ENCODE measurements at regions not wholly inside any gene's neighbourhood (a gene's known extent, or its start where the extent isn't known, plus 50 kb on each side); places are given as distances from the start of the nearest gene placed in this dataset.

GRCh38 chr13:78160793-78161192, 242.2 kb upstream of the EDNRB start:
- Histone ChIP-seq H3K9me3 (ENCODE audit: low read length) (no peaks in the 10 kb centered on the region), H3K4me2 (ENCODE audit: low read length) (no peak overlapping the region), H4K20me1 (ENCODE audit: insufficient read depth) (no peaks in the 10 kb centered on the region), H3K27ac (ENCODE audit: low read length) (no peak overlapping the region), H3K36me3 (ENCODE audit: insufficient read depth, low read length) (no peaks in the 10 kb centered on the region), H3K79me2 (replicated peaks; ENCODE audit: insufficient read depth, low read length) (no peaks in the 10 kb centered on the region), H3K9me2 (ENCODE audit: insufficient read depth, low read length) (no peaks in the 10 kb centered on the region), H3F3A (ENCODE audit: insufficient read depth, low read length, poor library complexity, severe bottlenecking) (no peaks in the 10 kb centered on the region), H3K9ac (ENCODE audit: low read length) (no peak overlapping the region), H2AFZ (ENCODE audit: low read depth, low read length) (no peak overlapping the region), H3K27me3 (ENCODE audit: insufficient read depth, low read depth, low read length) (no peaks in the 10 kb centered on the region), H3K4me3 (ENCODE audit: low read length) (no peak overlapping the region)
- TF ChIP-seq SMC3 (conservative IDR thresholded peaks at IDR 0.05; ENCODE audit: poor library complexity), result no peak
- no peak for TF ChIP-seq TAF1 (IDR thresholded peaks at IDR 0.05; ENCODE audit: low read depth)
- TF ChIP-seq EP300 (conservative IDR thresholded peaks at IDR 0.05; ENCODE audit: poor library complexity, severe bottlenecking), result no peak
- no peak for TF ChIP-seq RAD21 (conservative IDR thresholded peaks at IDR 0.05)
- TF ChIP-seq, protein P1, sequence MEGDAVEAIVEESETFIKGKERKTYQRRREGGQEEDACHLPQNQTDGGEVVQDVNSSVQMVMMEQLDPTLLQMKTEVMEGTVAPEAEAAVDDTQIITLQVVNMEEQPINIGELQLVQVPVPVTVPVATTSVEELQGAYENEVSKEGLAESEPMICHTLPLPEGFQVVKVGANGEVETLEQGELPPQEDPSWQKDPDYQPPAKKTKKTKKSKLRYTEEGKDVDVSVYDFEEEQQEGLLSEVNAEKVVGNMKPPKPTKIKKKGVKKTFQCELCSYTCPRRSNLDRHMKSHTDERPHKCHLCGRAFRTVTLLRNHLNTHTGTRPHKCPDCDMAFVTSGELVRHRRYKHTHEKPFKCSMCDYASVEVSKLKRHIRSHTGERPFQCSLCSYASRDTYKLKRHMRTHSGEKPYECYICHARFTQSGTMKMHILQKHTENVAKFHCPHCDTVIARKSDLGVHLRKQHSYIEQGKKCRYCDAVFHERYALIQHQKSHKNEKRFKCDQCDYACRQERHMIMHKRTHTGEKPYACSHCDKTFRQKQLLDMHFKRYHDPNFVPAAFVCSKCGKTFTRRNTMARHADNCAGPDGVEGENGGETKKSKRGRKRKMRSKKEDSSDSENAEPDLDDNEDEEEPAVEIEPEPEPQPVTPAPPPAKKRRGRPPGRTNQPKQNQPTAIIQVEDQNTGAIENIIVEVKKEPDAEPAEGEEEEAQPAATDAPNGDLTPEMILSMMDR (IDR thresholded peaks at IDR 0.05; ENCODE audit: poor library complexity, severe bottlenecking), result no peak
- TF ChIP-seq MXI1 (conservative IDR thresholded peaks at IDR 0.05; ENCODE audit: poor library complexity, severe bottlenecking), result no peak
- TF ChIP-seq REST (IDR thresholded peaks at IDR 0.05; ENCODE audit: borderline replicate concordance), result no peak
- TF ChIP-seq POLR2AphosphoS5 (IDR thresholded peaks at IDR 0.05), result no peak
- TF ChIP-seq EZH2 (IDR thresholded peaks at IDR 0.05; ENCODE audit: borderline replicate concordance, insufficient read depth, low read length, poor library complexity, severe bottlenecking), result no peak

- Histone ChIP-seq H3K27ac (ENCODE audit: low read length) (no peak overlapping the region), H3K27me3 (ENCODE audit: insufficient read depth, low read depth, low read length) (no peaks in the 10 kb centered on the region), H3K4me3 (ENCODE audit: low read length) (no peak overlapping the region), H3F3A (ENCODE audit: insufficient read depth, low read length, poor library complexity, severe bottlenecking) (no peaks in the 10 kb centered on the region), H3K36me3 (ENCODE audit: insufficient read depth, low read length) (no peaks in the 10 kb centered on the region), H3K9me2 (ENCODE audit: insufficient read depth, low read length) (no peaks in the 10 kb centered on the region), H3K9me3 (ENCODE audit: low read length) (no peaks in the 10 kb centered on the region), H4K20me1 (ENCODE audit: insufficient read depth) (no peaks in the 10 kb centered on the region), H3K79me2 (replicated peaks; ENCODE audit: insufficient read depth, low read length) (no peaks in the 10 kb centered on the region), H3K9ac (ENCODE audit: low read length) (no peak overlapping the region), H3K4me2 (ENCODE audit: low read length) (no peak overlapping the region), H2AFZ (ENCODE audit: low read depth, low read length) (no peak overlapping the region)
- no peak for TF ChIP-seq REST (IDR thresholded peaks at IDR 0.05; ENCODE audit: borderline replicate concordance)
- no peak for TF ChIP-seq RAD21 (conservative IDR thresholded peaks at IDR 0.05)
- no peak for TF ChIP-seq EP300 (conservative IDR thresholded peaks at IDR 0.05; ENCODE audit: poor library complexity, severe bottlenecking)
- TF ChIP-seq TAF1 (IDR thresholded peaks at IDR 0.05; ENCODE audit: low read depth), result no peak
- no peak for TF ChIP-seq POLR2AphosphoS5 (IDR thresholded peaks at IDR 0.05)
- TF ChIP-seq SMC3 (conservative IDR thresholded peaks at IDR 0.05; ENCODE audit: poor library complexity), result no peak
- TF ChIP-seq, protein P1 (IDR thresholded peaks at IDR 0.05; ENCODE audit: poor library complexity, severe bottlenecking), result no peak
- no peak for TF ChIP-seq MXI1 (conservative IDR thresholded peaks at IDR 0.05; ENCODE audit: poor library complexity, severe bottlenecking)
- no peak for TF ChIP-seq EZH2 (IDR thresholded peaks at IDR 0.05; ENCODE audit: borderline replicate concordance, insufficient read depth, low read length, poor library complexity, severe bottlenecking)
Measured at GRCh38 chr13:78152415-78152814, 233.8 kb upstream of the EDNRB start.

Measured in neural cell (in vitro differentiated cells).